ENCODE measurements at regions not wholly inside any gene's neighbourhood (a gene's known extent, or its start where the extent isn't known, plus 50 kb on each side); places are given as distances from the start of the nearest gene placed in this dataset.

- H3K4me2 ChIP-seq (ENCODE audit: low read depth, low read length): no peak overlapping the region
- H2AFZ ChIP-seq (ENCODE audit: low read length): no peak overlapping the region
- ChIA-PET CTCF (ENCODE audit: low intra/inter-chr PET ratio, low total read pairs) (no interaction called here), POLR2A (no interaction called here)
- H3K36me3 ChIP-seq (replicated peaks in 1 of 2; ENCODE audit: control insufficient read depth in 1 of 2, insufficient read depth in 2 of 2, low read length in 2 of 2): no peaks in the 10 kb centered on the region
- no peaks in the 10 kb centered on the region for H3K79me2 ChIP-seq (ENCODE audit: insufficient read depth, low read length)
- H3K27me3 ChIP-seq (ENCODE audit: control insufficient read depth in 1 of 2, insufficient read depth in 2 of 2, low read length in 2 of 2): no peaks in the 10 kb centered on the region
- BruUV-seq (replicated peaks): no TSS peak
- ATAC-seq (no peak), DNase-seq (ENCODE audit: low spot score) (no peak), FAIRE-seq (no peak)
- in situ Hi-C loops (cut with HindIII; ENCODE audit: extremely low pct_ligation_motif_present, low pct_unique_long_range_greater_than_20kb) (no loop called here), intact Hi-C loops (cut with micrococcal nuclease; ENCODE audit: unreplicated experiment) (no loop called here)
- WGBS (ENCODE audit: low lambda C conversion rate): 48% methylated on average over 5 of the region's 5 CpGs
- no peak for TF ChIP-seq HNRNPUL1 (IDR thresholded peaks at IDR 0.05; ENCODE audit: low read depth, low read length)
- TF ChIP-seq TIGD3 (CRISPR knock-in tag; IDR thresholded peaks at IDR 0.05; ENCODE audit: borderline replicate concordance): no peak
- no peak for TF ChIP-seq DZIP1 (CRISPR knock-in tag; IDR thresholded peaks at IDR 0.05)
- TF ChIP-seq BHLHE40 (IDR thresholded peaks at IDR 0.05; ENCODE audit: low read length): no peak
- TF ChIP-seq ARID3A (IDR thresholded peaks at IDR 0.05; ENCODE audit: low read depth, low read length): no peak
- no peak for TF ChIP-seq GATAD2A (CRISPR knock-in tag; IDR thresholded peaks at IDR 0.05)
- TF ChIP-seq NRL (CRISPR knock-in tag; IDR thresholded peaks at IDR 0.05; ENCODE audit: borderline replicate concordance): no peak
- no peak for TF ChIP-seq ZNF572 (CRISPR knock-in tag; IDR thresholded peaks at IDR 0.05)
- TF ChIP-seq ZNF562 (CRISPR knock-in tag; IDR thresholded peaks at IDR 0.05; ENCODE audit: borderline replicate concordance): no peak
- H3K4me3 ChIP-seq (replicated peaks in 1 of 3; ENCODE audit: insufficient read depth in 1 of 3, low read depth in 2 of 3, low read length in 3 of 3): no peak overlapping the region
- H3K9ac ChIP-seq (ENCODE audit: insufficient read depth, low read depth, low read length): no peak overlapping the region
- H3K4me1 ChIP-seq (ENCODE audit: insufficient read depth, low read length): no peaks in the 10 kb centered on the region
- H4K20me1 ChIP-seq (ENCODE audit: insufficient read depth, low read length): no peaks in the 10 kb centered on the region
- no peak overlapping the region for H3K27ac ChIP-seq (ENCODE audit: extremely low read length, insufficient read depth, low read length)
- no peaks in the 10 kb centered on the region for H3K9me3 ChIP-seq (ENCODE audit: low read length)
Measured at GRCh38 chr4:38354872-38355271, 309.1 kb upstream of the KLF3 start.
